ENCODE measurements at regions not wholly inside any gene's neighbourhood (a gene's known extent, or its start where the extent isn't known, plus 50 kb on each side); places are given as distances from the start of the nearest gene placed in this dataset.

- no peak for ATAC-seq
These were observed 78.9 kb upstream of the CXCL14 start for GRCh38 chr5:135657536-135658305.

- ATAC-seq, result no peak
These were observed 76.7 kb upstream of the CXCL14 start for GRCh38 chr5:135655468-135655815.

GRCh38 chr5:135654761-135655467 is 76.1 kb upstream of the CXCL14 start:
- no peak for ATAC-seq

- ATAC-seq, result no peak
These were observed 72.4 kb upstream of the CXCL14 start for GRCh38 chr5:135651156-135651555.

GRCh38 chr5:135650081-135650480 is 71.3 kb upstream of the CXCL14 start:
- no peak for ATAC-seq

GRCh38 chr5:135649435-135649834 is 70.6 kb upstream of the CXCL14 start:
- peak in 1 of 2 donors; percentile 7 for ATAC-seq

- no peak for ATAC-seq
These were observed 69.3 kb upstream of the CXCL14 start for GRCh38 chr5:135648116-135648515.

GRCh38 chr5:135645336-135646180 is 66.8 kb upstream of the CXCL14 start:
- no peak for ATAC-seq

- no peak for ATAC-seq
These were observed 66.0 kb upstream of the CXCL14 start for GRCh38 chr5:135644816-135645215.

- no peak for ATAC-seq
These were observed 65.3 kb upstream of the CXCL14 start for GRCh38 chr5:135643881-135644766.

- no peak for ATAC-seq
These were observed 64.1 kb upstream of the CXCL14 start for GRCh38 chr5:135642934-135643333.

- ATAC-seq, result no peak
These were observed 63.7 kb upstream of the CXCL14 start for GRCh38 chr5:135642488-135642870.

- ATAC-seq, result no peak
These were observed 63.1 kb upstream of the CXCL14 start for GRCh38 chr5:135641734-135642487.

GRCh38 chr5:135641319-135641718 is 62.5 kb upstream of the CXCL14 start:
- no peak for ATAC-seq

- ATAC-seq, result no peak
These were observed 56.7 kb upstream of the CXCL14 start for GRCh38 chr5:135635451-135635850.

- no peak for ATAC-seq
These were observed 54.0 kb upstream of the CXCL14 start for GRCh38 chr5:135632798-135633197.

GRCh38 chr5:135631391-135631790 is 52.6 kb upstream of the CXCL14 start:
- no peak for ATAC-seq

GRCh38 chr5:135629666-135630065 is 50.9 kb upstream of the CXCL14 start:
- ATAC-seq, result no peak

- no peak for ATAC-seq
These were observed 50.2 kb upstream of the CXCL14 start for GRCh38 chr5:135628771-135629563.

Data from activated CD4-positive, CD25-positive, alpha-beta regulatory T cell treated with anti-CD3 and anti-CD28 coated beads, Interleukin-2, amount 50 U/mL, for 24 hours (primary cell).